SJCRH30 (cell line): ENCODE measurements at regions not wholly inside any gene's neighbourhood (a gene's known extent, or its start where the extent isn't known, plus 50 kb on each side); places are given as distances from the start of the nearest gene placed in this dataset.
"Not testable (repeated sequence)": the region's sequence is repeated elsewhere in the genome, so short reads cannot be mapped to it uniquely, and the experiment has no call there.

Experiments
- DNase-seq, 2 experiments: peaks; one replicate each; pipeline ENCODE4 v3.0.0-alpha.2; 2015 to 2020
- H3K27ac ChIP-seq: fragments of 250-450 bp; sonication (Bioruptor Pico); 2 replicates; pipeline ENCODE4 v1.5.1; 2020; ENCODE audit warnings: mild to moderate bottlenecking, moderate library complexity
- H3K27me3 ChIP-seq: fragments of 250-450 bp; sonication (Bioruptor Pico); 2 replicates; pipeline ENCODE4 v1.5.1; 2020; ENCODE audit warnings: mild to moderate bottlenecking, moderate library complexity
- H3K36me3 ChIP-seq: fragments of 250-450 bp; sonication (Bioruptor Pico); 2 replicates; pipeline ENCODE4 v1.5.1; 2020; ENCODE audit warnings: mild to moderate bottlenecking, moderate library complexity
- H3K4me1 ChIP-seq: fragments of 250-450 bp; sonication (Bioruptor Pico); 2 replicates; pipeline ENCODE4 v1.5.1; 2020; ENCODE audit warnings: mild to moderate bottlenecking, moderate library complexity
- H3K4me3 ChIP-seq: fragments of 250-450 bp; sonication (Bioruptor Pico); 2 replicates; pipeline ENCODE4 v1.5.1; 2020; ENCODE audit warnings: mild to moderate bottlenecking, moderate library complexity
- H3K9me3 ChIP-seq: fragments of 250-450 bp; sonication (Bioruptor Pico); replicated peaks from 2 replicates; pipeline ENCODE4 v1.5.1; 2020; ENCODE audit warnings: mild to moderate bottlenecking, moderate library complexity

DNA sequence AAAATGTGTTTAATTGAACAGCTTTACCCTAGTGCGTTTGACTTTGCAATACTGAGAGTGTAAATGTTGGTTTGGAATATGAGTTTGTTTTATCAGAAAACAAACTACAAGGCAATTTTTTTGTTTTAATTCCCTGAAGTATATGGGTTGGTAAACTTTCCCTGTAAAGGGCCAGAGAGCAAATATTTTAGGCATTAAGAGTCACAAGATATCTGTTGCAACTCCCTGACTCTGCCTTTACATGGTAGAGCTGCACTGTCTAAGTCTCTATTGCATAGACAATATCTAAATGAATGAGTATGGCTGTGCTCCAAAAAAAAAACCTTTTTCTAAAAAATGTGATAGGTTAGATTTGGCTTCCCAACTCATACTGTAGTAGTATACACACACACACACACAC, 115.1 kb upstream of the PBX1 start:
- Histone ChIP-seq H3K36me3 (no peaks in the 10 kb centered on the region), H3K4me3 (no peak overlapping the region), H3K9me3 (no peaks in the 10 kb centered on the region), H3K27me3 (no peaks in the 10 kb centered on the region), H3K4me1 (no peaks in the 10 kb centered on the region), H3K27ac (no peak overlapping the region)
- no peak for DNase-seq

GRCh38 chr1:164446020-164446419, 113.0 kb upstream of the PBX1 start:
- no peaks in the 10 kb centered on the region for H3K4me1 ChIP-seq
- no peaks in the 10 kb centered on the region for H3K36me3 ChIP-seq
- no peaks in the 10 kb centered on the region for H3K9me3 ChIP-seq
- no peak overlapping the region for H3K4me3 ChIP-seq
- H3K27ac ChIP-seq = no peak overlapping the region
- no peaks in the 10 kb centered on the region for H3K27me3 ChIP-seq
- DNase-seq = no peak

GRCh38 chr1:164452549-164452948, 106.4 kb upstream of the PBX1 start:
- Histone ChIP-seq H3K36me3 (no peaks in the 10 kb centered on the region), H3K27me3 (no peaks in the 10 kb centered on the region), H3K27ac (no peak overlapping the region)

DNA sequence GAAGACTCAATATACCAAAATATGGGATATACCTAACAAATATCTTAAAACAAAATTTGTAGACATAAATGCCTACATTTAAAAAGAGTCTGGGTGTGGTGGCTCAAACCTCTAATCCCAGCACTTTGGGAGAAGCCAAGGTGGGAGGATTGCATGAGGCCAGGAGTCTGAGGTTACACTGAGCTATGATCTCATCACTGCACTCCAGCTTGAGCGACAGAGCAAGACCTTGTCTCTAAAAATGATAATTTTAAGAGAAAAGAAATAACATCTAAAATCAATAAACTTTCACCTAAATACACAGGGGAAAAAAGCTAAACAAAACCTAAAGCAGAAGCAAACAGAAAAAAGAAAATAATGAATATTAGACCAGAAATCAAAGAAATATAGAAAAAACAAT, 102.7 kb upstream of the PBX1 start:
- no peak for DNase-seq

More at GRCh38 chr1:164452549-164452948, 106.4 kb upstream of the PBX1 start:
- Histone ChIP-seq H3K4me1 (no peaks in the 10 kb centered on the region), H3K4me3 (no peak overlapping the region), H3K9me3 (no peaks in the 10 kb centered on the region)
- no peak for DNase-seq

GRCh38 chr1:164459176-164459575, 99.8 kb upstream of the PBX1 start:
- H3K4me3 ChIP-seq, H3K4me1 ChIP-seq, H3K9me3 ChIP-seq, H3K27me3 ChIP-seq, H3K27ac ChIP-seq, H3K36me3 ChIP-seq, DNase-seq: not testable (repeated sequence)

More for the DNA sequence above, 102.7 kb upstream of the PBX1 start:
- Histone ChIP-seq H3K4me1 (no peaks in the 10 kb centered on the region), H3K27ac (no peak overlapping the region), H3K4me3 (no peak overlapping the region), H3K36me3 (no peaks in the 10 kb centered on the region), H3K9me3 (no peaks in the 10 kb centered on the region), H3K27me3 (no peaks in the 10 kb centered on the region)

- no peaks in the 10 kb centered on the region for H3K27me3 ChIP-seq
- no peaks in the 10 kb centered on the region for H3K9me3 ChIP-seq
- no peak overlapping the region for H3K4me3 ChIP-seq
- no peak for DNase-seq
- H3K4me1 ChIP-seq = no peaks in the 10 kb centered on the region
- H3K36me3 ChIP-seq = no peaks in the 10 kb centered on the region
- H3K27ac ChIP-seq = no peak overlapping the region
Observed at GRCh38 chr1:164466001-164466421, 93.0 kb upstream of the PBX1 start.

DNA sequence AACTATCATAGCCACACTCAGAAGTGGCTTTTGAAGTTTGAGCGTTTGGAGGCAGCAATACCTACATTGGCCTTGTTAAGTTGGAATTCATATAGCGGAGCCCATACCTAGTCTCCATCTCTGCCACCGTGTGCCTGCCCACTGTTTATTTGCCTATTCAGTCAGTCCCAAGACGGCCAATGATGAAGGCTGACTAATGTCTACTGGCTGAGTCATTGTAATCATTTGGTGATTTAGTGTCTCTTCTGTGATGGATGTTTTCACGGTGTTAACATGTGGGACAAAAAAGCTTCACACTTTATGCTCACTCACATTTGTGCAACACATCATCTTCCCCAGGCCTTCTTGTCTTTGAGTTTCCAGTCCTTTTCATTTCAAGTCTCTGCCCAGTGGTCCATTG, 92.6 kb upstream of the PBX1 start:
- Histone ChIP-seq H3K4me3 (no peak overlapping the region), H3K27me3 (no peaks in the 10 kb centered on the region), H3K4me1 (no peaks in the 10 kb centered on the region), H3K27ac (no peak overlapping the region), H3K36me3 (no peaks in the 10 kb centered on the region), H3K9me3 (no peaks in the 10 kb centered on the region)
- no peak for DNase-seq

DNA sequence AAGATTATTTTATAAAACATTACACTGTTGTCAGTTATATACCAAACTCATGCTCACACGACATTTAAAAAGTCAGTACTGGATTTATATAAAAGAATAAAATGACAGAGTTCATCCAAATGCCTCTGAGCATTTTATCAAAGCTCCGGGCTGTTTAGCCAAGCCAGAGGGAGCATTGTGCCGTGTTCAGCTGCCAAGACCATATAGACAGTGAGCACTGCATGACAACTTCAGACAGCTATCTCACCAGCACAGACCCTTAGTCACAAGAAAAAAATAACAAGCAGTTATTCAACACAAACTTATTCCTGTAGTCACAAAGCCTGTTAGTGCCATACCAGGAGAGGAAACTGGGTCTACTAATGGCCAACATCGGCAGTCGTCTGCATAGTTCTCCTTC, 88.0 kb upstream of the PBX1 start:
- H3K9me3 ChIP-seq = no peaks in the 10 kb centered on the region
- no peaks in the 10 kb centered on the region for H3K36me3 ChIP-seq
- DNase-seq = no peak
- H3K4me3 ChIP-seq = no peak overlapping the region
- no peak overlapping the region for H3K27ac ChIP-seq
- H3K27me3 ChIP-seq = no peaks in the 10 kb centered on the region
- no peaks in the 10 kb centered on the region for H3K4me1 ChIP-seq

GRCh38 chr1:164472841-164473240, 86.1 kb upstream of the PBX1 start:
- Histone ChIP-seq H3K27ac (no peak overlapping the region), H3K9me3 (no peaks in the 10 kb centered on the region), H3K4me1 (no peaks in the 10 kb centered on the region), H3K36me3 (no peaks in the 10 kb centered on the region), H3K27me3 (no peaks in the 10 kb centered on the region), H3K4me3 (no peak overlapping the region)
- no peak for DNase-seq

DNA sequence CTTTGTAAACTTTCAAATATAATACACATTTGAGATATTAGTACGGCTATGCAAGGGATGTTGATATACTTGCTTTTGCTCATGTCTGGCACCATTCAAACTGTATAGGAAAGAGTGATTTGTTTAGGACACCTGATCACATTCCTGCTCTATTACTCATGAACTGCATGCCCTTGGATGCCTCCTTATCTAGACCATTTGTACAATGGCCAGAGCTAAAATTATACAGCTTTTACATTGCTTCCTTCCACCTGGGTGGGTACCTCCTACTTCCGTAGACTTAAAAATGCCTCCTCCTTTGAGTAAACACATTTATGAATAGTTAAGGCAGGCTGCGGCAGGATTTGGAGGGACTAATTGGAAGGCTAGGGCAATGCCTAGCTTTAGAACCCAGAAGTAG, 85.4 kb upstream of the PBX1 start:
- no peaks in the 10 kb centered on the region for H3K4me1 ChIP-seq
- no peaks in the 10 kb centered on the region for H3K9me3 ChIP-seq
- no peak overlapping the region for H3K4me3 ChIP-seq
- no peaks in the 10 kb centered on the region for H3K36me3 ChIP-seq
- H3K27ac ChIP-seq = no peak overlapping the region
- no peaks in the 10 kb centered on the region for H3K27me3 ChIP-seq
- DNase-seq = no peak

- Histone ChIP-seq H3K4me3 (no peak overlapping the region), H3K36me3 (no peaks in the 10 kb centered on the region), H3K27ac (no peak overlapping the region), H3K9me3 (no peaks in the 10 kb centered on the region), H3K27me3 (no peaks in the 10 kb centered on the region), H3K4me1 (no peaks in the 10 kb centered on the region)
- no peak for DNase-seq
Observed at GRCh38 chr1:164475834-164476233, 83.2 kb upstream of the PBX1 start.

GRCh38 chr1:164477343-164477742, 81.6 kb upstream of the PBX1 start:
- Histone ChIP-seq H3K4me3 (no peak overlapping the region), H3K36me3 (no peaks in the 10 kb centered on the region), H3K4me1 (no peaks in the 10 kb centered on the region), H3K9me3 (no peaks in the 10 kb centered on the region), H3K27ac (no peak overlapping the region), H3K27me3 (no peaks in the 10 kb centered on the region)
- DNase-seq = no peak

- Histone ChIP-seq H3K4me3 (no peak overlapping the region), H3K4me1 (no peaks in the 10 kb centered on the region), H3K27ac (no peak overlapping the region), H3K27me3 (no peaks in the 10 kb centered on the region), H3K36me3 (no peaks in the 10 kb centered on the region), H3K9me3 (no peaks in the 10 kb centered on the region)
- DNase-seq = no peak
Observed at GRCh38 chr1:164479242-164479641, 79.7 kb upstream of the PBX1 start.

GRCh38 chr1:164480285-164480907, 78.6 kb upstream of the PBX1 start:
- Histone ChIP-seq H3K27ac (no peak overlapping the region), H3K4me3 (no peak overlapping the region), H3K9me3 (no peaks in the 10 kb centered on the region), H3K4me1 (no peaks in the 10 kb centered on the region), H3K27me3 (no peaks in the 10 kb centered on the region), H3K36me3 (no peaks in the 10 kb centered on the region)
- DNase-seq = no peak

DNA sequence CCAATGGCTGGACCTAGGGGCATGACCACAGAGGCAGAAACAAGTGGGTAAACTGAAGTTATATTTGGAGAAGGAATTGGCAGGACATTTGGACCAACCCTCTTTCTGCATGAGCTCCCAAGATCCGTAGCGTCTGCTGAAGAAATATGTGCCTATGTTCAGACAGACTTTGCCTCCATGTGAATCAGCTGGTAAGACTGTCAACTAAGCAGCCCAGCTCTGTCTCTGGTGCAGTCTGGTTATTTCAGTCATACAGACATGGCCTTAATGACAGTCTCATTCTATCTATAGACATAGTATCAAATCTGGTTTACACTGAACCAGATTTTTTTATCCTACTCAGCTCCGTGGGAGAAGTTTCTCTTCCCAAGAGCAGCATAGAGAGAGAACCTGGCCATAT, 63.1 kb upstream of the PBX1 start:
- Histone ChIP-seq H3K27me3 (no peaks in the 10 kb centered on the region), H3K4me1 (no peaks in the 10 kb centered on the region), H3K4me3 (no peak overlapping the region), H3K9me3 (no peaks in the 10 kb centered on the region), H3K27ac (no peak overlapping the region), H3K36me3 (no peaks in the 10 kb centered on the region)
- DNase-seq = no peak

- H3K36me3 ChIP-seq = no peaks in the 10 kb centered on the region
- H3K27ac ChIP-seq = no peak overlapping the region
- no peak overlapping the region for H3K4me3 ChIP-seq
- DNase-seq = no peak
- 0 out of 2 replicates have a peak, but pooled peaks cover 3% of the 10 kb centered on the region for H3K9me3 ChIP-seq
- no peaks in the 10 kb centered on the region for H3K27me3 ChIP-seq
- no peaks in the 10 kb centered on the region for H3K4me1 ChIP-seq
Observed at GRCh38 chr1:164498792-164499191, 60.2 kb upstream of the PBX1 start.
